ENCODE measurements at regions not wholly inside any gene's neighbourhood (a gene's known extent, or its start where the extent isn't known, plus 50 kb on each side); places are given as distances from the start of the nearest gene placed in this dataset.

DNA sequence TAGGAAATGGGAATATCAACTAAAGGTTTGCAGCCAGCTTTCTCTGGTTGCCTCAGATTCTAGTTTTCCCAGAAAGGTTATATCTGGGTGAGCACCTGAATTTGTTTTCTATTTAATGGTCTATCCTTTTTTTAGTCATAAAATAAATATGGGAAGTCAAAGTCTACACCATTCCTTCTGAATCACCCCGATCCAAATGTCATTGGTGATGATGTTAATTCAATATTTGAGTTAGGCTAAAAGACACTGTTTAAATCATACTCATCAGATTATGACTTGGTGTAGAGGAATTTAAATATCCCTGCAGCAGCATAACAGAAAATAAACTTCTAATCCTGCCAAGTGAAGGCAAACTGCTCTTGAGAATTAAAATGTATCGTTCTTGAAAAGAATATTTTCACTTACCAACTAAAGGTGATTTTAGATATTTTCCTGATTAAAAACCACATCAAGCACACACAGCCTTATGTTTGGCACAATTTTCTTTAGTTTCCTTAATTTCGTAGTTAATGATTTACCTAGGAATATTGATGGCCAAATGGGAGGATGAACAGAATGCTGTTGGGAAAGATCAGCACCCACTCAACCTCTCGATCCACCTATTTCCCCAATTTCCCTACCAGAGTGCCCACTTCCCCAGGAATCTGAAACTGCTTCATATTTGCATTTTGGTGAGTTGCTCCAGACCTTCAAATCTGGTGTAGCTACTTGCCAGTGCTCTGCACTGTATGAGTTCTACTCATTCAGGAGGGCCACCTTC is 103.1 kb upstream of the TSLP start:
- TF ChIP-seq, protein P1, sequence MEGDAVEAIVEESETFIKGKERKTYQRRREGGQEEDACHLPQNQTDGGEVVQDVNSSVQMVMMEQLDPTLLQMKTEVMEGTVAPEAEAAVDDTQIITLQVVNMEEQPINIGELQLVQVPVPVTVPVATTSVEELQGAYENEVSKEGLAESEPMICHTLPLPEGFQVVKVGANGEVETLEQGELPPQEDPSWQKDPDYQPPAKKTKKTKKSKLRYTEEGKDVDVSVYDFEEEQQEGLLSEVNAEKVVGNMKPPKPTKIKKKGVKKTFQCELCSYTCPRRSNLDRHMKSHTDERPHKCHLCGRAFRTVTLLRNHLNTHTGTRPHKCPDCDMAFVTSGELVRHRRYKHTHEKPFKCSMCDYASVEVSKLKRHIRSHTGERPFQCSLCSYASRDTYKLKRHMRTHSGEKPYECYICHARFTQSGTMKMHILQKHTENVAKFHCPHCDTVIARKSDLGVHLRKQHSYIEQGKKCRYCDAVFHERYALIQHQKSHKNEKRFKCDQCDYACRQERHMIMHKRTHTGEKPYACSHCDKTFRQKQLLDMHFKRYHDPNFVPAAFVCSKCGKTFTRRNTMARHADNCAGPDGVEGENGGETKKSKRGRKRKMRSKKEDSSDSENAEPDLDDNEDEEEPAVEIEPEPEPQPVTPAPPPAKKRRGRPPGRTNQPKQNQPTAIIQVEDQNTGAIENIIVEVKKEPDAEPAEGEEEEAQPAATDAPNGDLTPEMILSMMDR (IDR thresholded peaks at IDR 0.05): no peak
- TF ChIP-seq POLR2A (IDR thresholded peaks at IDR 0.05) (no peak), POLR2AphosphoS5 (IDR thresholded peaks at IDR 0.05; ENCODE audit: insufficient read depth in 1 of 2, low read depth in 1 of 2) (no peak)
